Breast epithelium (tissue), 3 donors: ENCODE measurements at regions not wholly inside any gene's neighbourhood (a gene's known extent, or its start where the extent isn't known, plus 50 kb on each side); places are given as distances from the start of the nearest gene placed in this dataset.

Experiments used
- CTCF ChIP-seq, 3 donors: fragments of 450-650 bp; IDR thresholded peaks; one replicate each; pipeline ENCODE4 v1.5.1; 2016 to 2017; ENCODE audit warnings: antibody characterized with exemption in 3 of 3, mild to moderate bottlenecking in 3 of 3, moderate library complexity in 3 of 3
- POLR2A ChIP-seq: fragments of 450-650 bp; IDR thresholded peaks from one replicate; pipeline ENCODE4 v1.6.1; 2016; ENCODE audit warnings: antibody characterized with exemption, mild to moderate bottlenecking, moderate library complexity
- POLR2AphosphoS5 ChIP-seq, 3 donors: sonication (generic); formaldehyde crosslinking; IDR thresholded peaks; one replicate each; pipeline ENCODE4 v1.6.1; 2017; ENCODE audit warnings: antibody characterized with exemption in 3 of 3

GRCh38 chr1:68314151-68314780, 81.9 kb upstream of the WLS start:
- no peak for TF ChIP-seq POLR2A
- TF ChIP-seq CTCF (IDR thresholded peaks at IDR 0.05), result no peak
- TF ChIP-seq POLR2AphosphoS5 (IDR thresholded peaks at IDR 0.05), result no peak
